ENCODE measurements at regions not wholly inside any gene's neighbourhood (a gene's known extent, or its start where the extent isn't known, plus 50 kb on each side); places are given as distances from the start of the nearest gene placed in this dataset.

DNA sequence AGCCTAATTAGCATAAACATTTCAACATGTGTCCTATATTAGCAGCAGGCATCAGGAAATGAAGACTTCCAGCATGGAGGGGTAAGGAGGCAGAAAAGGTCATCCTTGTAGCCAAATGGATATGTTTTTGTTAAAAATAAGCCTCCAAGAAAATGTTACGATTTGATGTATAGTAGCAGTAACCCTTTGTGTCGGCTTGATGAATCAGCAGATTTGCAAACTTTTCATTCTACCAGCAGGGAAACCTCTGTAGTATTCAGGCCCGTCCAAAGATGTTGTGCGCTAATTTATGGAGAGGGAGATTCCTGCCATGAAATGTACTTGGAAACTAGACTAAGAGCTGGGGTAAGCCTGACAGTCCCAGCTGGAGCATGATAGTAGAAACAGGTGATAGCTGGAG lies 780.8 kb upstream of the KLHL29 start:
- Histone ChIP-seq H3K27me3 (ENCODE audit: control insufficient read depth in 3 of 3, insufficient read depth in 3 of 3, low read depth in 1 of 3, low read length in 3 of 3) (no peaks in the 10 kb centered on the region), H3K4me3 (ENCODE audit: low read length in 2 of 2) (no peak overlapping the region), H4K91ac (ENCODE audit: low read depth, low read length, poor library complexity) (no peak overlapping the region), H3K23ac (ENCODE audit: low read depth, low read length, poor library complexity) (no peak overlapping the region), H2BK5ac (ENCODE audit: low read length) (no peak overlapping the region), H3K9ac (ENCODE audit: low read depth, low read length, poor library complexity) (no peak overlapping the region), H2BK12ac (ENCODE audit: low read length) (no peak overlapping the region), H3K4ac (ENCODE audit: low read length) (no peak overlapping the region), H4K8ac (ENCODE audit: low read depth, low read length) (no peak overlapping the region), H3K18ac (ENCODE audit: low read length) (no peak overlapping the region), H3K14ac (ENCODE audit: low read length) (no peak overlapping the region), H3K4me2 (ENCODE audit: insufficient read depth, low read length, poor library complexity, severe bottlenecking) (no peak overlapping the region), H2AFZ (ENCODE audit: low read length) (no peak overlapping the region), H2BK120ac (ENCODE audit: low read depth, low read length) (no peak overlapping the region), H3K36me3 (replicated peaks in 1 of 2; ENCODE audit: control insufficient read depth in 2 of 2, insufficient read depth in 2 of 2, low read length in 2 of 2) (peaks cover 0 to 2% of the 10 kb centered on the region in 2 donors), H2AK5ac (ENCODE audit: low read depth, low read length) (no peak overlapping the region), H2BK15ac (ENCODE audit: low read length) (no peak overlapping the region), H3K9me3 (replicated peaks in 1 of 2; ENCODE audit: control insufficient read depth in 2 of 2, insufficient read depth in 1 of 2, low read depth in 1 of 2, low read length in 2 of 2) (no peaks in the 10 kb centered on the region), H3K4me1 (ENCODE audit: control insufficient read depth in 2 of 2, insufficient read depth in 1 of 2, low read depth in 1 of 2, low read length in 2 of 2) (peaks cover 0 to 2% of the 10 kb centered on the region in 2 donors), H3K79me1 (ENCODE audit: low read depth, low read length) (no peaks in the 10 kb centered on the region), H3K27ac (replicated peaks; ENCODE audit: low read length) (no peak overlapping the region)
- no peak for DNase-seq (ENCODE audit: low spot score)
- WGBS, 2 donors (ENCODE audit: extremely low coverage in 2 of 2, insufficient read length in 2 of 2, insufficient replicate concordance in 1 of 2), result no CpG with 5 or more reads among the region's 4 CpGs

DNA sequence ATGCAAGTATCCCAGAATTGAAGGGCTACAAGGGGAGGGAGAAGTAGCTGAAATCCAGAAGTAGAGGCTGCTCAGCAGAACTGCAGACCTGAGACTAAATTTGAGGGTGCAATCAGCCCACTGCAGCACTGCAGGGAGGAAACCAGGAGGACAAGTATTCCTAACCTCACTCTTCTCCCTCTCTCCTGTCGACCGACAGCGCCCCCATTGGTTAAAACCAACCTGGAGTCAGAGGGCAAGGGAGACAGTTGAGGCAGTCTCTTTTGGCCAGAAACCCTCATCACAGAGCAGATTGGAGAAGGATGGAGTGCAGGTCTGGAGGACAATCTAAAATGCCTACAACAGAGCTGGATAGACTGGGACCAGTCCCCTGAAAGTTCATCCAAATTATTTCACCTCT lies 768.9 kb upstream of the KLHL29 start:
- no CpG with 5 or more reads among the region's 3 CpGs for WGBS, 2 donors (ENCODE audit: extremely low coverage in 2 of 2, insufficient read length in 2 of 2, insufficient replicate concordance in 1 of 2)
- Histone ChIP-seq H4K8ac (ENCODE audit: low read depth, low read length) (no peak overlapping the region), H3K9ac (ENCODE audit: low read depth, low read length, poor library complexity) (no peak overlapping the region), H3K14ac (ENCODE audit: low read length) (no peak overlapping the region), H3K4me2 (ENCODE audit: insufficient read depth, low read length, poor library complexity, severe bottlenecking) (no peak overlapping the region), H3K4ac (ENCODE audit: low read length) (no peak overlapping the region), H3K4me3 (ENCODE audit: low read length in 2 of 2) (no peak overlapping the region), H3K4me1 (ENCODE audit: control insufficient read depth in 2 of 2, insufficient read depth in 1 of 2, low read depth in 1 of 2, low read length in 2 of 2) (no peaks in the 10 kb centered on the region), H2AK5ac (ENCODE audit: low read depth, low read length) (no peak overlapping the region), H2BK120ac (ENCODE audit: low read depth, low read length) (no peak overlapping the region), H2BK15ac (ENCODE audit: low read length) (no peak overlapping the region), H3K79me1 (ENCODE audit: low read depth, low read length) (no peaks in the 10 kb centered on the region), H2BK5ac (ENCODE audit: low read length) (no peak overlapping the region), H3K18ac (ENCODE audit: low read length) (no peak overlapping the region), H4K91ac (ENCODE audit: low read depth, low read length, poor library complexity) (no peak overlapping the region), H2BK12ac (ENCODE audit: low read length) (no peak overlapping the region), H3K23ac (ENCODE audit: low read depth, low read length, poor library complexity) (no peak overlapping the region), H3K27ac (replicated peaks; ENCODE audit: low read length) (no peak overlapping the region), H3K9me3 (replicated peaks in 1 of 2; ENCODE audit: control insufficient read depth in 2 of 2, insufficient read depth in 1 of 2, low read depth in 1 of 2, low read length in 2 of 2) (no peaks in the 10 kb centered on the region), H2AFZ (ENCODE audit: low read length) (no peak overlapping the region), H3K36me3 (replicated peaks in 1 of 2; ENCODE audit: control insufficient read depth in 2 of 2, insufficient read depth in 2 of 2, low read length in 2 of 2) (peaks cover 0 to 4% of the 10 kb centered on the region in 2 donors), H3K27me3 (ENCODE audit: control insufficient read depth in 3 of 3, insufficient read depth in 3 of 3, low read depth in 1 of 3, low read length in 3 of 3) (no peaks in the 10 kb centered on the region)
- no peak for DNase-seq (ENCODE audit: low spot score)

- Histone ChIP-seq H4K91ac (ENCODE audit: low read depth, low read length, poor library complexity) (no peak overlapping the region), H3K9me3 (replicated peaks in 1 of 2; ENCODE audit: control insufficient read depth in 2 of 2, insufficient read depth in 1 of 2, low read depth in 1 of 2, low read length in 2 of 2) (no peaks in the 10 kb centered on the region), H3K23ac (ENCODE audit: low read depth, low read length, poor library complexity) (no peak overlapping the region), H2BK12ac (ENCODE audit: low read length) (no peak overlapping the region), H3K14ac (ENCODE audit: low read length) (no peak overlapping the region), H3K4me1 (ENCODE audit: control insufficient read depth in 2 of 2, insufficient read depth in 1 of 2, low read depth in 1 of 2, low read length in 2 of 2) (no peaks in the 10 kb centered on the region), H3K9ac (ENCODE audit: low read depth, low read length, poor library complexity) (no peak overlapping the region), H3K79me1 (ENCODE audit: low read depth, low read length) (no peaks in the 10 kb centered on the region), H4K8ac (ENCODE audit: low read depth, low read length) (no peak overlapping the region), H3K27me3 (ENCODE audit: control insufficient read depth in 3 of 3, insufficient read depth in 3 of 3, low read depth in 1 of 3, low read length in 3 of 3) (no peaks in the 10 kb centered on the region), H3K4ac (ENCODE audit: low read length) (no peak overlapping the region), H3K27ac (replicated peaks; ENCODE audit: low read length) (no peak overlapping the region), H3K4me2 (ENCODE audit: insufficient read depth, low read length, poor library complexity, severe bottlenecking) (no peak overlapping the region), H3K36me3 (replicated peaks in 1 of 2; ENCODE audit: control insufficient read depth in 2 of 2, insufficient read depth in 2 of 2, low read length in 2 of 2) (peaks cover 0 to 2% of the 10 kb centered on the region in 2 donors), H2AFZ (ENCODE audit: low read length) (no peak overlapping the region), H3K4me3 (ENCODE audit: low read length in 2 of 2) (no peak overlapping the region), H2BK15ac (ENCODE audit: low read length) (no peak overlapping the region), H2BK5ac (ENCODE audit: low read length) (no peak overlapping the region), H2BK120ac (ENCODE audit: low read depth, low read length) (no peak overlapping the region), H2AK5ac (ENCODE audit: low read depth, low read length) (no peak overlapping the region), H3K18ac (ENCODE audit: low read length) (no peak overlapping the region)
- DNase-seq (ENCODE audit: low spot score), result no peak
- no CpG with 5 or more reads among the region's 3 CpGs for WGBS, 2 donors (ENCODE audit: extremely low coverage in 2 of 2, insufficient read length in 2 of 2, insufficient replicate concordance in 1 of 2)
These were observed 761.4 kb upstream of the KLHL29 start for GRCh38 chr2:22623620-22624019.

GRCh38 chr2:22626621-22627020 lies 758.4 kb upstream of the KLHL29 start:
- Histone ChIP-seq H3K23ac (ENCODE audit: low read depth, low read length, poor library complexity) (no peak overlapping the region), H3K4me3 (ENCODE audit: low read length in 2 of 2) (no peak overlapping the region), H3K14ac (ENCODE audit: low read length) (no peak overlapping the region), H3K9ac (ENCODE audit: low read depth, low read length, poor library complexity) (no peak overlapping the region), H2BK120ac (ENCODE audit: low read depth, low read length) (no peak overlapping the region), H3K79me1 (ENCODE audit: low read depth, low read length) (no peaks in the 10 kb centered on the region), H3K4ac (ENCODE audit: low read length) (no peak overlapping the region), H2BK12ac (ENCODE audit: low read length) (no peak overlapping the region), H2BK15ac (ENCODE audit: low read length) (no peak overlapping the region), H2AK5ac (ENCODE audit: low read depth, low read length) (no peak overlapping the region), H3K36me3 (replicated peaks in 1 of 2; ENCODE audit: control insufficient read depth in 2 of 2, insufficient read depth in 2 of 2, low read length in 2 of 2) (peaks cover 0 to 2% of the 10 kb centered on the region in 2 donors), H3K18ac (ENCODE audit: low read length) (no peak overlapping the region), H3K27me3 (ENCODE audit: control insufficient read depth in 3 of 3, insufficient read depth in 3 of 3, low read depth in 1 of 3, low read length in 3 of 3) (no peaks in the 10 kb centered on the region), H4K8ac (ENCODE audit: low read depth, low read length) (no peak overlapping the region), H2BK5ac (ENCODE audit: low read length) (no peak overlapping the region), H3K27ac (replicated peaks; ENCODE audit: low read length) (no peak overlapping the region), H3K4me2 (ENCODE audit: insufficient read depth, low read length, poor library complexity, severe bottlenecking) (no peak overlapping the region), H3K4me1 (ENCODE audit: control insufficient read depth in 2 of 2, insufficient read depth in 1 of 2, low read depth in 1 of 2, low read length in 2 of 2) (no peaks in the 10 kb centered on the region), H3K9me3 (replicated peaks in 1 of 2; ENCODE audit: control insufficient read depth in 2 of 2, insufficient read depth in 1 of 2, low read depth in 1 of 2, low read length in 2 of 2) (no peaks in the 10 kb centered on the region), H2AFZ (ENCODE audit: low read length) (no peak overlapping the region), H4K91ac (ENCODE audit: low read depth, low read length, poor library complexity) (no peak overlapping the region)
- no peak for DNase-seq (ENCODE audit: low spot score)
- WGBS, 2 donors (ENCODE audit: extremely low coverage in 2 of 2, insufficient read length in 2 of 2, insufficient replicate concordance in 1 of 2), result no CpG with 5 or more reads among the region's 2 CpGs
